ENCODE measurements at regions not wholly inside any gene's neighbourhood (a gene's known extent, or its start where the extent isn't known, plus 50 kb on each side); places are given as distances from the start of the nearest gene placed in this dataset.

- no peaks in the 10 kb centered on the region for H4K20me1 ChIP-seq (ENCODE audit: insufficient read depth)
- in situ Hi-C loops (cut with MboI) = no loop called here
- DNase-seq = no peak
- H3K4me1 ChIP-seq (ENCODE audit: insufficient read depth) = no peaks in the 10 kb centered on the region
- no peaks in the 10 kb centered on the region for H3F3A ChIP-seq (ENCODE audit: insufficient read depth)
- no peaks in the 10 kb centered on the region for H3K9me3 ChIP-seq (ENCODE audit: low read depth)
- H3K9ac ChIP-seq = no peak overlapping the region
- 43 to 47% methylated on average over 10 of the region's 10 CpGs for WGBS, 2 experiments (ENCODE audit: low coverage in 1 of 2, low lambda C conversion rate in 2 of 2, missing lambda C conversion rate in 2 of 2)
- no peak overlapping the region for H3K4me3 ChIP-seq
- H3K9me2 ChIP-seq (ENCODE audit: insufficient read depth) = no peaks in the 10 kb centered on the region
- no peak overlapping the region for H2AFZ ChIP-seq
- H3K36me3 ChIP-seq (ENCODE audit: low read depth) = no peaks in the 10 kb centered on the region
- no peak for TF ChIP-seq EZH2 (IDR thresholded peaks at IDR 0.05; ENCODE audit: insufficient read depth, poor library complexity, severe bottlenecking)
- TF ChIP-seq EZH2phosphoT487 (IDR thresholded peaks at IDR 0.05; ENCODE audit: insufficient read depth, low read depth) = no peak
- no peak overlapping the region for H3K27ac ChIP-seq
- no peaks in the 10 kb centered on the region for H3K27me3 ChIP-seq (replicated peaks; ENCODE audit: insufficient read depth)
- H3K79me2 ChIP-seq (ENCODE audit: insufficient read depth) = no peaks in the 10 kb centered on the region
- no peak overlapping the region for H3K4me2 ChIP-seq (ENCODE audit: unreplicated experiment)
Observed at GRCh38 chr15:97585408-97585807, 375.1 kb upstream of the ARRDC4 start.

- no peak for DNase-seq
- Histone ChIP-seq H3K4me3 (no peak overlapping the region), H3K27me3 (replicated peaks; ENCODE audit: insufficient read depth) (no peaks in the 10 kb centered on the region), H2AFZ (no peak overlapping the region), H3F3A (ENCODE audit: insufficient read depth) (no peaks in the 10 kb centered on the region), H3K9ac (no peak overlapping the region), H3K4me1 (ENCODE audit: insufficient read depth) (no peaks in the 10 kb centered on the region), H3K27ac (no peak overlapping the region), H4K20me1 (ENCODE audit: insufficient read depth) (no peaks in the 10 kb centered on the region), H3K4me2 (ENCODE audit: unreplicated experiment) (no peak overlapping the region), H3K36me3 (ENCODE audit: low read depth) (no peaks in the 10 kb centered on the region), H3K79me2 (ENCODE audit: insufficient read depth) (no peaks in the 10 kb centered on the region), H3K9me2 (ENCODE audit: insufficient read depth) (no peaks in the 10 kb centered on the region), H3K9me3 (ENCODE audit: low read depth) (no peaks in the 10 kb centered on the region)
- TF ChIP-seq EZH2 (IDR thresholded peaks at IDR 0.05; ENCODE audit: insufficient read depth, poor library complexity, severe bottlenecking) (no peak), EZH2phosphoT487 (IDR thresholded peaks at IDR 0.05; ENCODE audit: insufficient read depth, low read depth) (no peak)
- in situ Hi-C loops (cut with MboI) = no loop called here
- WGBS, 2 experiments (ENCODE audit: low coverage in 1 of 2, low lambda C conversion rate in 2 of 2, missing lambda C conversion rate in 2 of 2) = 32 to 39% methylated on average over 4 of the region's 4 CpGs
Observed at GRCh38 chr15:97592778-97593177, 367.7 kb upstream of the ARRDC4 start.

- Histone ChIP-seq H3K79me2 (ENCODE audit: insufficient read depth) (no peaks in the 10 kb centered on the region), H4K20me1 (ENCODE audit: insufficient read depth) (no peaks in the 10 kb centered on the region), H3K9me2 (ENCODE audit: insufficient read depth) (no peaks in the 10 kb centered on the region), H3K27me3 (replicated peaks; ENCODE audit: insufficient read depth) (no peaks in the 10 kb centered on the region), H3K9ac (no peak overlapping the region), H3K36me3 (ENCODE audit: low read depth) (no peaks in the 10 kb centered on the region), H3K27ac (no peak overlapping the region), H3K9me3 (ENCODE audit: low read depth) (no peaks in the 10 kb centered on the region), H3K4me3 (no peak overlapping the region), H2AFZ (no peak overlapping the region), H3K4me2 (ENCODE audit: unreplicated experiment) (no peak overlapping the region), H3K4me1 (ENCODE audit: insufficient read depth) (no peaks in the 10 kb centered on the region), H3F3A (ENCODE audit: insufficient read depth) (no peaks in the 10 kb centered on the region)
- TF ChIP-seq EZH2 (IDR thresholded peaks at IDR 0.05; ENCODE audit: insufficient read depth, poor library complexity, severe bottlenecking) (no peak), EZH2phosphoT487 (IDR thresholded peaks at IDR 0.05; ENCODE audit: insufficient read depth, low read depth) (no peak)
- DNase-seq = no peak
- WGBS, 2 experiments (ENCODE audit: low coverage in 1 of 2, low lambda C conversion rate in 2 of 2, missing lambda C conversion rate in 2 of 2) = 15 to 18% methylated on average over 5 of the region's 5 CpGs
- in situ Hi-C loops (cut with MboI) = no loop called here
Observed at GRCh38 chr15:97597801-97598200, 362.7 kb upstream of the ARRDC4 start.

GRCh38 chr15:97598353-97598798 lies 362.1 kb upstream of the ARRDC4 start:
- H4K20me1 ChIP-seq (ENCODE audit: insufficient read depth) = no peaks in the 10 kb centered on the region
- H3K4me1 ChIP-seq (ENCODE audit: insufficient read depth) = no peaks in the 10 kb centered on the region
- no peak overlapping the region for H3K27ac ChIP-seq
- no peak for DNase-seq
- no peaks in the 10 kb centered on the region for H3F3A ChIP-seq (ENCODE audit: insufficient read depth)
- H3K9me2 ChIP-seq (ENCODE audit: insufficient read depth) = no peaks in the 10 kb centered on the region
- H3K9ac ChIP-seq = no peak overlapping the region
- TF ChIP-seq EZH2phosphoT487 (IDR thresholded peaks at IDR 0.05; ENCODE audit: insufficient read depth, low read depth) (no peak), EZH2 (IDR thresholded peaks at IDR 0.05; ENCODE audit: insufficient read depth, poor library complexity, severe bottlenecking) (no peak)
- H3K4me2 ChIP-seq (ENCODE audit: unreplicated experiment) = no peak overlapping the region
- WGBS, 2 experiments (ENCODE audit: low coverage in 1 of 2, low lambda C conversion rate in 2 of 2, missing lambda C conversion rate in 2 of 2) = 29 to 32% methylated on average over 6 of the region's 6 CpGs
- H2AFZ ChIP-seq = no peak overlapping the region
- H3K79me2 ChIP-seq (ENCODE audit: insufficient read depth) = no peaks in the 10 kb centered on the region
- in situ Hi-C loops (cut with MboI) = no loop called here
- H3K9me3 ChIP-seq (ENCODE audit: low read depth) = no peaks in the 10 kb centered on the region
- H3K4me3 ChIP-seq = no peak overlapping the region
- no peaks in the 10 kb centered on the region for H3K36me3 ChIP-seq (ENCODE audit: low read depth)
- no peaks in the 10 kb centered on the region for H3K27me3 ChIP-seq (replicated peaks; ENCODE audit: insufficient read depth)

- H3K4me1 ChIP-seq (ENCODE audit: insufficient read depth) = no peaks in the 10 kb centered on the region
- no peaks in the 10 kb centered on the region for H3F3A ChIP-seq (ENCODE audit: insufficient read depth)
- no peaks in the 10 kb centered on the region for H3K9me2 ChIP-seq (ENCODE audit: insufficient read depth)
- no peak overlapping the region for H3K4me2 ChIP-seq (ENCODE audit: unreplicated experiment)
- 7 to 16% methylated on average over 5 of the region's 5 CpGs for WGBS, 2 experiments (ENCODE audit: low coverage in 1 of 2, low lambda C conversion rate in 2 of 2, missing lambda C conversion rate in 2 of 2)
- H4K20me1 ChIP-seq (ENCODE audit: insufficient read depth) = no peaks in the 10 kb centered on the region
- in situ Hi-C loops (cut with MboI) = no loop called here
- H3K9me3 ChIP-seq (ENCODE audit: low read depth) = no peaks in the 10 kb centered on the region
- H3K4me3 ChIP-seq = no peak overlapping the region
- no peak overlapping the region for H3K9ac ChIP-seq
- H3K36me3 ChIP-seq (ENCODE audit: low read depth) = no peaks in the 10 kb centered on the region
- no peak overlapping the region for H2AFZ ChIP-seq
- no peak for TF ChIP-seq EZH2phosphoT487 (IDR thresholded peaks at IDR 0.05; ENCODE audit: insufficient read depth, low read depth)
- TF ChIP-seq EZH2 (IDR thresholded peaks at IDR 0.05; ENCODE audit: insufficient read depth, poor library complexity, severe bottlenecking) = no peak
- no peak overlapping the region for H3K27ac ChIP-seq
- no peak for DNase-seq
- no peaks in the 10 kb centered on the region for H3K27me3 ChIP-seq (replicated peaks; ENCODE audit: insufficient read depth)
- H3K79me2 ChIP-seq (ENCODE audit: insufficient read depth) = no peaks in the 10 kb centered on the region
Observed at GRCh38 chr15:97600190-97600589, 360.3 kb upstream of the ARRDC4 start.

Data from GM23248 (cell line).